SK-N-MC (cell line): ENCODE measurements at regions not wholly inside any gene's neighbourhood (a gene's known extent, or its start where the extent isn't known, plus 50 kb on each side); places are given as distances from the start of the nearest gene placed in this dataset.

ENCODE experiments used
- EZH2 ChIP-seq: fragments of 200-600 bp; sonication (generic); IDR thresholded peaks from one replicate; pipeline ENCODE4 v1.6.1; 2017; ENCODE audit warnings: antibody characterized with exemption
- FOXP2 ChIP-seq: optimal IDR thresholded peaks from 2 replicates; pipeline ENCODE3; 2011; ENCODE audit warnings: mild to moderate bottlenecking, moderate library complexity; ENCODE audit not compliant: insufficient read depth; ENCODE audit errors: extremely low read length, control extremely low read depth
- POLR2AphosphoS5 ChIP-seq: IDR thresholded peaks from 2 replicates; pipeline ENCODE4 v1.6.1; 2012; ENCODE audit warnings: mild to moderate bottlenecking, low read depth, low read length, borderline replicate concordance

DNA sequence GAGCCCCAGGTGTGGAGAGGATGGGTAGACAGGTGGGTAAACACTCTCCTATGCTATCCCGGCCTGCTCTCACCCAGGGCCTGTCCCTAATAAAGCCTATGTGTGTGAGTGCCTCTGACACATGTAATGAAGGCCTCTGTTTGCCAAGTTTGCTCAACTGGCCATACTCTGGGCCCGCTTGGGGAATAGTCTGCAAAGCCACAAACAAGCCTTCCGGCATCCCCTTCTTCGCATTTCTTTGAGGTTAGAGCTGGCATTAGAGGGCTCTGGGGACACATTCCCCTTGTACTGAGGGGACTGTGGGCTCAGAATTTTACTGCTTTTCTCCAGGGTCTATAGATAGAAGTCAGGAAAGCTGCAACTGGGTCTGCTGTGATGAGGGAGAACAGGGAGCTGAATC is 240.5 kb downstream of the C12orf75 start:
- TF ChIP-seq EZH2 (no peak), POLR2AphosphoS5 (no peak), FOXP2 (no peak)
